PC-9 (cell line): ENCODE measurements at regions not wholly inside any gene's neighbourhood (a gene's known extent, or its start where the extent isn't known, plus 50 kb on each side); places are given as distances from the start of the nearest gene placed in this dataset.

Source experiments
- EZH2 ChIP-seq: fragments of 200-600 bp; sonication (generic); IDR thresholded peaks from 2 replicates; pipeline ENCODE4 v1.8.0; 2017; ENCODE audit warnings: antibody characterized with exemption, low read depth
- TF ChIP-seq, protein P1 (sequence below): fragments of 200-600 bp; sonication (generic); conservative IDR thresholded peaks from 2 replicates; pipeline ENCODE4 v1.6.1; 2017; ENCODE audit warnings: mixed run types, antibody characterized with exemption, mild to moderate bottlenecking, moderate library complexity

DNA sequence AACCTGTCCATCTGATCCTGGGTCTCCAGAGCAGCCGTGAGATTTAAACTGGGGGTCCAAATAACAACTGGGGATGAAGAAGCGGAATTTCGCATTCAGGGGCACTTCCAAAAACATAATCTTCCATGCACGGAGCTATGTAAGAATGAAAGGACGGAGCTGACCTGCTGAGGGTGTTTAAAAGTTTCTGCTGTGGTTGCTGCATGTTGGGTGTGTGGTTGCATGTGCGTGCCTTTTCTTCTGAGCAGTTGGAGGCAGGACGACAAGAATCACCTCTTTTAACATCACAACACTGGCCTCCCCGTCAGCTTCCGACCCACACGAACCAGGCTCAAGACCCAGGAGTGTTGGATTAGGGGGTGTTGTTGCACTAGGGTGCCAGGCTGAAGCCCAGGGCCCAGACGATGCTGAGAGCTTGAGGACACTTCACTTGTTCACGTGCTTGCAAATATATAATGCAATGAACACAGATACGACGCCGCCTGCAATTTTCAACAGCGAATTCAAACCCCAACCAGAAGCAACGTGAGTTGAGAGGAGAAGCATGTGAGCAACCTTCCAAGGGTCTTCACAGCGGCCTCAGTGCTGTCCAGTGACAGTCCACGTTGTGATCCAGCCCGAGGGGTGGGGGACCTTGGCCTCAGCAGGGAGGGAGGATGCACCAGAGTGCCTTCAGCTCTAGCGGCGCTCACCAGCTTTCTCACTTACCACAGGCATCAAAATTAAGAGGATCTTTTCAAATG, 76.0 kb upstream of the SALL3 start:
- TF ChIP-seq, protein P1, sequence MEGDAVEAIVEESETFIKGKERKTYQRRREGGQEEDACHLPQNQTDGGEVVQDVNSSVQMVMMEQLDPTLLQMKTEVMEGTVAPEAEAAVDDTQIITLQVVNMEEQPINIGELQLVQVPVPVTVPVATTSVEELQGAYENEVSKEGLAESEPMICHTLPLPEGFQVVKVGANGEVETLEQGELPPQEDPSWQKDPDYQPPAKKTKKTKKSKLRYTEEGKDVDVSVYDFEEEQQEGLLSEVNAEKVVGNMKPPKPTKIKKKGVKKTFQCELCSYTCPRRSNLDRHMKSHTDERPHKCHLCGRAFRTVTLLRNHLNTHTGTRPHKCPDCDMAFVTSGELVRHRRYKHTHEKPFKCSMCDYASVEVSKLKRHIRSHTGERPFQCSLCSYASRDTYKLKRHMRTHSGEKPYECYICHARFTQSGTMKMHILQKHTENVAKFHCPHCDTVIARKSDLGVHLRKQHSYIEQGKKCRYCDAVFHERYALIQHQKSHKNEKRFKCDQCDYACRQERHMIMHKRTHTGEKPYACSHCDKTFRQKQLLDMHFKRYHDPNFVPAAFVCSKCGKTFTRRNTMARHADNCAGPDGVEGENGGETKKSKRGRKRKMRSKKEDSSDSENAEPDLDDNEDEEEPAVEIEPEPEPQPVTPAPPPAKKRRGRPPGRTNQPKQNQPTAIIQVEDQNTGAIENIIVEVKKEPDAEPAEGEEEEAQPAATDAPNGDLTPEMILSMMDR = no peak
- no peak for TF ChIP-seq EZH2
